Stimulated activated naive CD8-positive, alpha-beta T cell treated with anti-CD3 and anti-CD28 coated beads, Interleukin-15, amount 100 ng/mL, for 72 hours (primary cell): ENCODE measurements at regions not wholly inside any gene's neighbourhood (a gene's known extent, or its start where the extent isn't known, plus 50 kb on each side); places are given as distances from the start of the nearest gene placed in this dataset.
"Not testable (repeated sequence)": the region's sequence is repeated elsewhere in the genome, so short reads cannot be mapped to it uniquely, and the experiment has no call there.

Source experiments
- ATAC-seq: fragments of 150-1000 bp; cut with Tn5 transposase; 2 replicates; pipeline ENCODE4 v1.10.0; 2021; ENCODE audit warnings: mild to moderate bottlenecking, moderate library complexity
- DNase-seq, 2 donors: peaks; one replicate each; pipeline ENCODE4 v3.0.0; 2021 to 2022
- H3K27ac Mint-ChIP-seq, 2 donors: one replicate each; pipeline ENCODE4 v1.8.0; 2022; ENCODE audit warnings: mild to moderate bottlenecking in 2 of 2, mixed read lengths in 2 of 2, moderate library complexity in 2 of 2
- H3K27me3 Mint-ChIP-seq: one replicate; pipeline ENCODE4 v1.8.0; 2022; ENCODE audit warnings: mixed read lengths
- H3K4me1 Mint-ChIP-seq: one replicate; pipeline ENCODE4 v1.8.0; 2022; ENCODE audit warnings: mild to moderate bottlenecking, mixed read lengths
- H3K4me3 Mint-ChIP-seq, 2 donors: one replicate each; pipeline ENCODE4 v1.8.0; 2022; ENCODE audit warnings: mild to moderate bottlenecking in 2 of 2, mixed read lengths in 2 of 2, moderate library complexity in 1 of 2
- H3K9me3 Mint-ChIP-seq, 2 donors: one replicate each; pipeline ENCODE4 v1.8.0; 2022; ENCODE audit warnings: mixed read lengths in 2 of 2

GRCh38 chr6:15945593-15946159, 183.2 kb upstream of the MYLIP start:
- no peak for DNase-seq
- no peak overlapping the region for H3K4me3 Mint-ChIP-seq
- H3K27ac Mint-ChIP-seq: no peak overlapping the region
- no peaks in the 10 kb centered on the region for H3K9me3 Mint-ChIP-seq
- ATAC-seq: no peak
- H3K27me3 Mint-ChIP-seq: no peaks in the 10 kb centered on the region
- no peaks in the 10 kb centered on the region for H3K4me1 Mint-ChIP-seq

- peaks cover 0 to 4% of the 10 kb centered on the region in 2 donors for H3K9me3 Mint-ChIP-seq
- DNase-seq (no peak), ATAC-seq (no peak)
- no peaks in the 10 kb centered on the region for H3K4me1 Mint-ChIP-seq
- H3K27ac Mint-ChIP-seq: no peak overlapping the region
- H3K27me3 Mint-ChIP-seq: no peaks in the 10 kb centered on the region
- no peak overlapping the region for H3K4me3 Mint-ChIP-seq
These were observed 185.5 kb upstream of the MYLIP start for GRCh38 chr6:15943423-15943822.

- Mint-ChIP-seq H3K4me1 (no peaks in the 10 kb centered on the region), H3K27ac (no peak overlapping the region), H3K4me3 (no peak overlapping the region), H3K9me3 (peaks cover 0 to 4% of the 10 kb centered on the region in 2 donors), H3K27me3 (no peaks in the 10 kb centered on the region)
- ATAC-seq: no peak
- DNase-seq: no peak
These were observed 187.7 kb upstream of the MYLIP start for GRCh38 chr6:15941168-15941567.

GRCh38 chr6:15938107-15938506, 190.8 kb upstream of the MYLIP start:
- Mint-ChIP-seq H3K4me1 (no peaks in the 10 kb centered on the region), H3K27me3 (no peaks in the 10 kb centered on the region), H3K27ac (no peak overlapping the region), H3K9me3 (peaks cover 4 to 9% of the 10 kb centered on the region in 2 donors), H3K4me3 (no peak overlapping the region)
- no peak for ATAC-seq
- DNase-seq: no peak

GRCh38 chr6:15937602-15938001, 191.3 kb upstream of the MYLIP start:
- Mint-ChIP-seq H3K4me1 (no peaks in the 10 kb centered on the region), H3K4me3 (no peak overlapping the region), H3K27me3 (no peaks in the 10 kb centered on the region), H3K27ac (no peak overlapping the region), H3K9me3 (peaks cover 4 to 9% of the 10 kb centered on the region in 2 donors)
- DNase-seq (no peak), ATAC-seq (no peak)

GRCh38 chr6:15936503-15936902, 192.4 kb upstream of the MYLIP start:
- H3K27ac Mint-ChIP-seq: no peak overlapping the region
- no peaks in the 10 kb centered on the region for H3K27me3 Mint-ChIP-seq
- no peak overlapping the region for H3K4me3 Mint-ChIP-seq
- H3K4me1 Mint-ChIP-seq: no peaks in the 10 kb centered on the region
- DNase-seq: no peak
- peaks cover 4 to 18% of the 10 kb centered on the region in 2 donors for H3K9me3 Mint-ChIP-seq
- ATAC-seq: no peak

GRCh38 chr6:15935661-15936060, 193.2 kb upstream of the MYLIP start:
- H3K27ac Mint-ChIP-seq: no peak overlapping the region
- DNase-seq (no peak), ATAC-seq (no peak)
- H3K4me3 Mint-ChIP-seq: no peak overlapping the region
- H3K27me3 Mint-ChIP-seq: no peaks in the 10 kb centered on the region
- H3K4me1 Mint-ChIP-seq: no peaks in the 10 kb centered on the region
- peaks cover 9 to 25% of the 10 kb centered on the region in 2 donors for H3K9me3 Mint-ChIP-seq

GRCh38 chr6:15931697-15932096, 197.2 kb upstream of the MYLIP start:
- DNase-seq, H3K27me3 Mint-ChIP-seq, ATAC-seq, H3K4me3 Mint-ChIP-seq, H3K4me1 Mint-ChIP-seq, H3K27ac Mint-ChIP-seq: not testable (repeated sequence)
- peaks cover 11 to 37% of the 10 kb centered on the region in 2 donors for H3K9me3 Mint-ChIP-seq

GRCh38 chr6:15930207-15930606, 198.7 kb upstream of the MYLIP start:
- Mint-ChIP-seq H3K4me1 (no peaks in the 10 kb centered on the region), H3K4me3 (no peak overlapping the region), H3K27me3 (no peaks in the 10 kb centered on the region), H3K9me3 (peaks cover 17 to 42% of the 10 kb centered on the region in 2 donors), H3K27ac (no peak overlapping the region)
- DNase-seq (no peak), ATAC-seq (no peak)

- H3K27me3 Mint-ChIP-seq: no peaks in the 10 kb centered on the region
- no peak overlapping the region for H3K4me3 Mint-ChIP-seq
- H3K4me1 Mint-ChIP-seq: no peaks in the 10 kb centered on the region
- ATAC-seq: no peak
- no peak for DNase-seq
- peaks cover 17 to 42% of the 10 kb centered on the region in 2 donors for H3K9me3 Mint-ChIP-seq
- no peak overlapping the region for H3K27ac Mint-ChIP-seq
These were observed 199.2 kb upstream of the MYLIP start for GRCh38 chr6:15929685-15930084.

- Mint-ChIP-seq H3K4me1 (no peaks in the 10 kb centered on the region), H3K27ac (no peak overlapping the region), H3K9me3 (peaks cover 17 to 33% of the 10 kb centered on the region in 2 donors), H3K4me3 (no peak overlapping the region), H3K27me3 (no peaks in the 10 kb centered on the region)
- ATAC-seq (no peak), DNase-seq (no peak)
These were observed 201.2 kb upstream of the MYLIP start for GRCh38 chr6:15927531-15928225.

GRCh38 chr6:15926256-15926655, 202.6 kb upstream of the MYLIP start:
- Mint-ChIP-seq H3K4me1 (no peaks in the 10 kb centered on the region), H3K27ac (no peak overlapping the region), H3K4me3 (no peak overlapping the region), H3K9me3 (peaks cover 17 to 22% of the 10 kb centered on the region in 2 donors), H3K27me3 (no peaks in the 10 kb centered on the region)
- DNase-seq (no peak), ATAC-seq (no peak)

- Mint-ChIP-seq H3K9me3 (peaks cover 13 to 18% of the 10 kb centered on the region in 2 donors), H3K27me3 (no peaks in the 10 kb centered on the region), H3K27ac (no peak overlapping the region), H3K4me1 (no peaks in the 10 kb centered on the region), H3K4me3 (no peak overlapping the region)
- ATAC-seq (no peak), DNase-seq (no peak)
These were observed 204.0 kb upstream of the MYLIP start for GRCh38 chr6:15924893-15925292.

- no peak overlapping the region for H3K27ac Mint-ChIP-seq
These were observed 206.2 kb upstream of the MYLIP start for GRCh38 chr6:15922510-15923250.

GRCh38 chr6:15921243-15921642, 207.6 kb upstream of the MYLIP start:
- peak overlapping the region in 1 of 2 donors; percentile 55 for H3K27ac Mint-ChIP-seq
- no peaks in the 10 kb centered on the region for H3K27me3 Mint-ChIP-seq
- DNase-seq (no peak), ATAC-seq (no peak)
- H3K4me1 Mint-ChIP-seq: no peaks in the 10 kb centered on the region
- H3K9me3 Mint-ChIP-seq: peaks cover 2% of the 10 kb centered on the region in 2 donors
- H3K4me3 Mint-ChIP-seq: no peak overlapping the region

More at GRCh38 chr6:15922510-15923250, 206.2 kb upstream of the MYLIP start:
- H3K4me1 Mint-ChIP-seq: no peaks in the 10 kb centered on the region
- H3K9me3 Mint-ChIP-seq: peaks cover 5 to 6% of the 10 kb centered on the region in 2 donors
- no peak overlapping the region for H3K4me3 Mint-ChIP-seq
- ATAC-seq (no peak), DNase-seq (no peak)
- no peaks in the 10 kb centered on the region for H3K27me3 Mint-ChIP-seq

- no peak for DNase-seq
- H3K27ac Mint-ChIP-seq: no peak overlapping the region
- H3K27me3 Mint-ChIP-seq: no peaks in the 10 kb centered on the region
- ATAC-seq: no peak
- H3K4me3 Mint-ChIP-seq: no peak overlapping the region
- H3K9me3 Mint-ChIP-seq: peaks cover 0 to 7% of the 10 kb centered on the region in 2 donors
- peaks cover 27% of the 10 kb centered on the region for H3K4me1 Mint-ChIP-seq
These were observed 212.3 kb upstream of the MYLIP start for GRCh38 chr6:15916581-15916980.
